ENCODE measurements at regions not wholly inside any gene's neighbourhood (a gene's known extent, or its start where the extent isn't known, plus 50 kb on each side); places are given as distances from the start of the nearest gene placed in this dataset.

DNA sequence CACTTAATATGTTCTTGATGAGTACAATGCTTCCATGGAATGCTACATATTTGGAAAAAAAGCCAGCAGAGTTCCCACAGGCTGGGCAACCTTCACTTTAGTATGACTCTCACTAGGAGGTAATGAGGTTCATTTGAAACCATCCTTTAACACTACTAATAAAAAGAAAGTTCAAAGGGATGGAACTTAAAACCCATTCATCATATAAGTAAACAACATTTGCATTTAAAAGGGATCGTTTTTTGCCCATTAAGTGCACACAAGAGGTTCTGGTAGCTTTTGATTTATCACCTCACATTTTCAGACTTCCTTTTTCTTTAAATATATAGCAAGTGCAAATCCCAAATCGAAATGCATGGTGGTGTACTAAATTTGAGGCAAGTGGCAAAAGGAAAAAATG lies 270.8 kb upstream of the DCC start:
- H3K4me1 ChIP-seq: no peaks in the 10 kb centered on the region
- H3K4me2 ChIP-seq: no peak overlapping the region
- H3K27ac ChIP-seq: no peak overlapping the region
- H3K9me3 ChIP-seq: no peaks in the 10 kb centered on the region
- CTCF ChIA-PET: no interaction called here
- WGBS (ENCODE audit: missing lambda C conversion rate): 0% methylated on average over 2 of the region's 2 CpGs
- DNase-seq (ENCODE audit: low read depth in 1 of 2, low spot score in 1 of 2) (no peak), FAIRE-seq (no peak), ATAC-seq (no peak)
- H3K4me3 ChIP-seq: no peak overlapping the region
- POLR2A ChIA-PET: no interaction called here
- no peak for TF ChIP-seq RARB (CRISPR knock-in tag; IDR thresholded peaks at IDR 0.05)
- no peak for TF ChIP-seq CEBPB (IDR thresholded peaks at IDR 0.05)
- no peak for TF ChIP-seq FOSL2 (IDR thresholded peaks at IDR 0.05)
- no peak for TF ChIP-seq FOSL2 (CRISPR knock-in tag; IDR thresholded peaks at IDR 0.05)
- TF ChIP-seq JUNB (IDR thresholded peaks at IDR 0.05): no peak
- TF ChIP-seq, protein P1, sequence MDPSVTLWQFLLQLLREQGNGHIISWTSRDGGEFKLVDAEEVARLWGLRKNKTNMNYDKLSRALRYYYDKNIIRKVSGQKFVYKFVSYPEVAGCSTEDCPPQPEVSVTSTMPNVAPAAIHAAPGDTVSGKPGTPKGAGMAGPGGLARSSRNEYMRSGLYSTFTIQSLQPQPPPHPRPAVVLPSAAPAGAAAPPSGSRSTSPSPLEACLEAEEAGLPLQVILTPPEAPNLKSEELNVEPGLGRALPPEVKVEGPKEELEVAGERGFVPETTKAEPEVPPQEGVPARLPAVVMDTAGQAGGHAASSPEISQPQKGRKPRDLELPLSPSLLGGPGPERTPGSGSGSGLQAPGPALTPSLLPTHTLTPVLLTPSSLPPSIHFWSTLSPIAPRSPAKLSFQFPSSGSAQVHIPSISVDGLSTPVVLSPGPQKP (IDR thresholded peaks at IDR 0.05; ENCODE audit: low read depth, low read length): no peak
- TF ChIP-seq CBX2 (IDR thresholded peaks at IDR 0.05; ENCODE audit: borderline replicate concordance, low read depth): no peak
- no peak for TF ChIP-seq RCOR1 (IDR thresholded peaks at IDR 0.05; ENCODE audit: low read depth, low read length)
- TF ChIP-seq, protein P2, sequence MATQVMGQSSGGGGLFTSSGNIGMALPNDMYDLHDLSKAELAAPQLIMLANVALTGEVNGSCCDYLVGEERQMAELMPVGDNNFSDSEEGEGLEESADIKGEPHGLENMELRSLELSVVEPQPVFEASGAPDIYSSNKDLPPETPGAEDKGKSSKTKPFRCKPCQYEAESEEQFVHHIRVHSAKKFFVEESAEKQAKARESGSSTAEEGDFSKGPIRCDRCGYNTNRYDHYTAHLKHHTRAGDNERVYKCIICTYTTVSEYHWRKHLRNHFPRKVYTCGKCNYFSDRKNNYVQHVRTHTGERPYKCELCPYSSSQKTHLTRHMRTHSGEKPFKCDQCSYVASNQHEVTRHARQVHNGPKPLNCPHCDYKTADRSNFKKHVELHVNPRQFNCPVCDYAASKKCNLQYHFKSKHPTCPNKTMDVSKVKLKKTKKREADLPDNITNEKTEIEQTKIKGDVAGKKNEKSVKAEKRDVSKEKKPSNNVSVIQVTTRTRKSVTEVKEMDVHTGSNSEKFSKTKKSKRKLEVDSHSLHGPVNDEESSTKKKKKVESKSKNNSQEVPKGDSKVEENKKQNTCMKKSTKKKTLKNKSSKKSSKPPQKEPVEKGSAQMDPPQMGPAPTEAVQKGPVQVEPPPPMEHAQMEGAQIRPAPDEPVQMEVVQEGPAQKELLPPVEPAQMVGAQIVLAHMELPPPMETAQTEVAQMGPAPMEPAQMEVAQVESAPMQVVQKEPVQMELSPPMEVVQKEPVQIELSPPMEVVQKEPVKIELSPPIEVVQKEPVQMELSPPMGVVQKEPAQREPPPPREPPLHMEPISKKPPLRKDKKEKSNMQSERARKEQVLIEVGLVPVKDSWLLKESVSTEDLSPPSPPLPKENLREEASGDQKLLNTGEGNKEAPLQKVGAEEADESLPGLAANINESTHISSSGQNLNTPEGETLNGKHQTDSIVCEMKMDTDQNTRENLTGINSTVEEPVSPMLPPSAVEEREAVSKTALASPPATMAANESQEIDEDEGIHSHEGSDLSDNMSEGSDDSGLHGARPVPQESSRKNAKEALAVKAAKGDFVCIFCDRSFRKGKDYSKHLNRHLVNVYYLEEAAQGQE (IDR thresholded peaks at IDR 0.05): no peak
- TF ChIP-seq JUN (IDR thresholded peaks at IDR 0.05): no peak

DNA sequence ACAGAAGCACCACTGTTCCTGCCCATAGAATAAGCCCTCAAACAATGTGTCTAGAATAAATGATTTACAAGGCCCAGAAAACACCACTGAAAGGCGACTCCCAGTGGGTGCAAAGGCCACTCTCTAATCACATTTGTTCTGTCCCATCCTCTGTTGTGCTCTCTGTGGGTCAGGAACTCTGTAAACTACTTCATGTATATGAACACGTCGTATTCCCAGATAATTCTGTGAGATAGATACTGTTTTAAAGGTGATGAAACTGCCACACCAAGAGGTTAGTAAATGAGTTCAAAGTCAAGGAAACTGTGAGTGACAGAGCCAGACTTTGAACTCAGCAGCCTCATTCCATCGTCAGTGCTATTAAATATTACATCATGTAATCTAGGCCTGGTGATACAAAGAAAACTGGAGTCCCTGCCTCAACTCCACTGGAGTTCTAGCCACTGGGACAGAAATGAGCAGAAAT lies 269.7 kb upstream of the DCC start:
- Histone ChIP-seq H3K9me3 (no peaks in the 10 kb centered on the region), H3K4me1 (no peaks in the 10 kb centered on the region), H3K4me2 (no peak overlapping the region), H3K4me3 (no peak overlapping the region), H3K27ac (no peak overlapping the region)
- ChIA-PET CTCF (no interaction called here), POLR2A (no interaction called here)
- FAIRE-seq: no peak
- no peak for ATAC-seq
- no peak for DNase-seq (ENCODE audit: low read depth in 1 of 2, low spot score in 1 of 2)
- no peak for TF ChIP-seq HDAC2 (IDR thresholded peaks at IDR 0.05)
- TF ChIP-seq RCOR1 (IDR thresholded peaks at IDR 0.05; ENCODE audit: low read depth, low read length): no peak
- no peak for TF ChIP-seq NPAS2 (CRISPR knock-in tag; IDR thresholded peaks at IDR 0.05; ENCODE audit: borderline replicate concordance)
- TF ChIP-seq HOXA7 (CRISPR knock-in tag; IDR thresholded peaks at IDR 0.05): no peak
- TF ChIP-seq, protein P1 (IDR thresholded peaks at IDR 0.05; ENCODE audit: low read depth, low read length): no peak
- no peak for TF ChIP-seq PHF8 (IDR thresholded peaks at IDR 0.05; ENCODE audit: borderline replicate concordance, low read depth)
- no peak for TF ChIP-seq MAZ (IDR thresholded peaks at IDR 0.05; ENCODE audit: borderline replicate concordance, low read depth, low read length)
- TF ChIP-seq, protein P3, sequence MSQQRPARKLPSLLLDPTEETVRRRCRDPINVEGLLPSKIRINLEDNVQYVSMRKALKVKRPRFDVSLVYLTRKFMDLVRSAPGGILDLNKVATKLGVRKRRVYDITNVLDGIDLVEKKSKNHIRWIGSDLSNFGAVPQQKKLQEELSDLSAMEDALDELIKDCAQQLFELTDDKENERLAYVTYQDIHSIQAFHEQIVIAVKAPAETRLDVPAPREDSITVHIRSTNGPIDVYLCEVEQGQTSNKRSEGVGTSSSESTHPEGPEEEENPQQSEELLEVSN (IDR thresholded peaks at IDR 0.05; ENCODE audit: borderline replicate concordance, low read depth): no peak
- TF ChIP-seq NFE2L2 (conservative IDR thresholded peaks at IDR 0.05; ENCODE audit: low read length): no peak
- no peak for TF ChIP-seq BHLHE40 (IDR thresholded peaks at IDR 0.05; ENCODE audit: low read depth, low read length)
- no peak for TF ChIP-seq CHD2 (IDR thresholded peaks at IDR 0.05; ENCODE audit: low read length, partially characterized antibody)
- 4% methylated on average over 4 of the region's 4 CpGs for WGBS (ENCODE audit: missing lambda C conversion rate)

Data from A549 (cell line).